EH (cell line): ENCODE measurements at regions not wholly inside any gene's neighbourhood (a gene's known extent, or its start where the extent isn't known, plus 50 kb on each side); places are given as distances from the start of the nearest gene placed in this dataset.
A peak's percentile ranks its signal among the peaks of the same experiment; 100 is the strongest.

ENCODE experiments used
- DNase-seq: peaks from one replicate; pipeline ENCODE4 v3.0.0-alpha.2; 2015; ENCODE audit warnings: low read depth

DNA sequence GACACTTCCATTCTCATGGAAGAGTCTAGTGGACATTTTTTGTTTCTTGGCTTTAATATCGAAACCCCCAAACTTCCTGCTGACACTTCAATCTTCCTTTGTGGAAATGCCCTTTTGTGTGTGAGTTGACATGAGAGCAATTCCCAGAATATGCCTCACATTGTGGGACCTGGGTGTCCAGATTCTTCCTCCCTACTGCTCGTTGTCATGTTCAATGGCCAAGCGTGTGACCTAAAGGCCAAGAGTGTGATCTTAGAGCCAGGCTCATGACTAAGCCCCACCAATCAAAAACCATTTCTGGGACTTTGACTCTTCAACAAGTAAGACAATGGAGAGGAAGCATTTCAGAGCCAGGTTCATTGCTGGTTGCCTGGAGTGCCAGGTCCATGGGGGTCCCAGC is 52.5 kb upstream of the BMPER start:
- DNase-seq = no peak

GRCh38 chr7:33853361-33854062 is 51.8 kb upstream of the BMPER start:
- DNase-seq = peak; percentile 91

DNA sequence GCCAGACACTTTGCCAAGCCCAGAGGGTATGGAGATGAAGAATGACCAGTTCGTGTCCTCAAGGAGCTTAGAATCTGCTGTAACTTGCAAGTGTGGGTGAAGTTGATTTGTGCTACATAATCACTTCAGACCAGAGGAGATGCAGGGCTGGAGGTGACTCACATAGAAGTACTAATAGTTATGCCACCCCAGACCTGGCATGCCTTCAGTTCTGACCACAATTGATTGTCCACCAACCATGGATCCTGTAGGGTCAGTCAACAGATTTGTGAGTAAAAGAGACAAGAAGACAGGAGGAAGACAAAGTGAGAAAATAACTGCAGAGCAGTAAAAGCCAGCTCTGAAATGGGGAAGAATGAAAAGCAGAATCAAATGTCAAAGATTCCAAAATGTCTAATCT is 51.2 kb upstream of the BMPER start:
- peak; percentile 76 for DNase-seq

GRCh38 chr7:33854801-33855350 is 50.5 kb upstream of the BMPER start:
- DNase-seq = peak; percentile 93
